Caco-2 (cell line): ENCODE measurements at regions not wholly inside any gene's neighbourhood (a gene's known extent, or its start where the extent isn't known, plus 50 kb on each side); places are given as distances from the start of the nearest gene placed in this dataset.

Source experiments
- BruUV-seq: library from RNA; stranded (reverse); fragments of 400-500 nt; replicated peaks from 2 replicates; lab custom pipeline; 2021; lab: Mats Ljungman, UMichigan
- CTCF ChIA-PET: fragments of 300-600 bp; sonication (Branson Sonifier 250); formaldehyde crosslinking; loops from one replicate; lab custom pipeline; 2022; ENCODE audit warnings: antibody characterized with exemption; lab: Charles Lee
- POLR2A ChIA-PET: fragments of 300-600 bp; sonication (Branson Sonifier 250); formaldehyde crosslinking; loops from one replicate; lab custom pipeline; 2022; ENCODE audit warnings: antibody characterized with exemption; lab: Charles Lee
- DNase-seq, 2 experiments: peaks; one replicate each; pipeline versions ENCODE4 v3.0.0 to v3.0.0-alpha.2; 2020 to 2022
- H3K27me3 ChIP-seq: replicated peaks from 2 replicates; pipeline ENCODE4 v1.6.0; 2011; ENCODE audit warnings: low read length; ENCODE audit not compliant: control insufficient read depth, insufficient read depth
- H3K36me3 ChIP-seq: 2 replicates; pipeline ENCODE4 v1.5.1; 2011; ENCODE audit warnings: low read length; ENCODE audit not compliant: control insufficient read depth, insufficient read depth
- H3K4me1 ChIP-seq: fragments of 250-450 bp; sonication (Bioruptor Pico); 2 replicates; pipeline ENCODE4 v1.5.1; 2020; ENCODE audit warnings: mild to moderate bottlenecking
- H3K4me3 ChIP-seq: 2 replicates; pipeline ENCODE4 v1.5.1; 2011; ENCODE audit warnings: low read depth, mild to moderate bottlenecking, control low read depth, low read length
- H3K9me3 ChIP-seq: fragments of 250-450 bp; sonication (Bioruptor Pico); 2 replicates; pipeline ENCODE4 v1.5.1; 2020; ENCODE audit warnings: mild to moderate bottlenecking, moderate library complexity
- H3K27ac Mint-ChIP-seq: one replicate; pipeline ENCODE4 v1.8.0; 2022; ENCODE audit warnings: mixed read lengths; ENCODE audit not compliant: unreplicated experiment
- H3K27me3 Mint-ChIP-seq: one replicate; pipeline ENCODE4 v1.8.0; 2022; ENCODE audit warnings: mixed read lengths; ENCODE audit not compliant: insufficient read depth, unreplicated experiment
- H3K36me3 Mint-ChIP-seq: one replicate; pipeline ENCODE4 v1.8.0; 2022; ENCODE audit warnings: mild to moderate bottlenecking, mixed read lengths; ENCODE audit not compliant: insufficient read depth, unreplicated experiment
- H3K4me1 Mint-ChIP-seq: one replicate; pipeline ENCODE4 v1.8.0; 2022; ENCODE audit warnings: low read depth, mixed read lengths; ENCODE audit not compliant: unreplicated experiment
- H3K4me3 Mint-ChIP-seq: one replicate; pipeline ENCODE4 v1.8.0; 2022; ENCODE audit warnings: mild to moderate bottlenecking, moderate library complexity, mixed read lengths; ENCODE audit not compliant: unreplicated experiment
- H3K9me3 Mint-ChIP-seq: one replicate; pipeline ENCODE4 v1.8.0; 2022; ENCODE audit warnings: mixed read lengths; ENCODE audit not compliant: unreplicated experiment
- CTCF ChIP-seq, 2 experiments: fragments of 200-600 bp in 1 of 2; IDR thresholded peaks; 1 replicate in 1 of 2; 2 replicates in 1 of 2; pipeline versions ENCODE4 v1.5.1 to v1.8.0; 2011 to 2022; ENCODE audit warnings: antibody characterized with exemption in 1 of 2, control low read depth in 1 of 2, inconsistent platforms in 1 of 2, low read depth in 1 of 2, low read length in 1 of 2, mild to moderate bottlenecking in 1 of 2, moderate library complexity in 1 of 2; ENCODE audit not compliant: insufficient read depth in 1 of 2, severe bottlenecking in 1 of 2, unreplicated experiment in 1 of 2
- intact Hi-C: fragments of 100-400 bp; cut with micrococcal nuclease; formaldehyde crosslinking; loops from one replicate; pipeline ENCODE4 v1.10.0; 2022; ENCODE audit not compliant: unreplicated experiment

GRCh38 chr6:51277474-51277873 lies 458.8 kb downstream of the TFAP2B start:
- Histone ChIP-seq H3K27me3 (no peaks in the 10 kb centered on the region), H3K36me3 (no peaks in the 10 kb centered on the region), H3K4me3 (no peak overlapping the region), H3K9me3 (no peaks in the 10 kb centered on the region), H3K4me1 (no peaks in the 10 kb centered on the region)
- no TSS peak for BruUV-seq
- ChIA-PET POLR2A (no interaction called here), CTCF (no interaction called here)
- H3K27ac Mint-ChIP-seq, result no peak overlapping the region
- no peaks in the 10 kb centered on the region for H3K4me1 Mint-ChIP-seq
- no peaks in the 10 kb centered on the region for H3K9me3 Mint-ChIP-seq
- TF ChIP-seq CTCF (IDR thresholded peaks at IDR 0.05; ENCODE audit: insufficient read depth in 1 of 2, low read depth in 1 of 2, low read length in 1 of 2, severe bottlenecking in 1 of 2, unreplicated experiment in 1 of 2), result no peak
- intact Hi-C loops, result no loop called here
- no peak for DNase-seq
- no peak overlapping the region for H3K4me3 Mint-ChIP-seq
- H3K36me3 Mint-ChIP-seq, result no peaks in the 10 kb centered on the region
- H3K27me3 Mint-ChIP-seq, result no peaks in the 10 kb centered on the region

GRCh38 chr6:51282026-51282425 lies 463.4 kb downstream of the TFAP2B start:
- H3K27me3 ChIP-seq, result no peaks in the 10 kb centered on the region
- no peak for TF ChIP-seq CTCF (IDR thresholded peaks at IDR 0.05; ENCODE audit: insufficient read depth in 1 of 2, low read depth in 1 of 2, low read length in 1 of 2, severe bottlenecking in 1 of 2, unreplicated experiment in 1 of 2)
- intact Hi-C loops, result no loop called here
- H3K4me3 ChIP-seq, result no peak overlapping the region
- ChIA-PET CTCF (no interaction called here), POLR2A (no interaction called here)
- H3K9me3 ChIP-seq, result no peaks in the 10 kb centered on the region
- no peaks in the 10 kb centered on the region for H3K36me3 ChIP-seq
- Mint-ChIP-seq H3K4me3 (no peak overlapping the region), H3K27me3 (peaks cover 7% of the 10 kb centered on the region), H3K36me3 (no peaks in the 10 kb centered on the region), H3K27ac (no peak overlapping the region), H3K4me1 (no peaks in the 10 kb centered on the region), H3K9me3 (no peaks in the 10 kb centered on the region)
- no peak for DNase-seq
- no peaks in the 10 kb centered on the region for H3K4me1 ChIP-seq
- no TSS peak for BruUV-seq

- no peak for DNase-seq
- Mint-ChIP-seq H3K27me3 (peaks cover 7% of the 10 kb centered on the region), H3K36me3 (no peaks in the 10 kb centered on the region), H3K27ac (no peak overlapping the region), H3K4me1 (no peaks in the 10 kb centered on the region), H3K9me3 (no peaks in the 10 kb centered on the region), H3K4me3 (no peak overlapping the region)
- intact Hi-C loops, result no loop called here
- TF ChIP-seq CTCF (IDR thresholded peaks at IDR 0.05; ENCODE audit: insufficient read depth in 1 of 2, low read depth in 1 of 2, low read length in 1 of 2, severe bottlenecking in 1 of 2, unreplicated experiment in 1 of 2), result no peak
- H3K4me3 ChIP-seq, result no peak overlapping the region
- POLR2A ChIA-PET, result no interaction called here
- no peaks in the 10 kb centered on the region for H3K4me1 ChIP-seq
- no peaks in the 10 kb centered on the region for H3K9me3 ChIP-seq
- BruUV-seq, result no TSS peak
- H3K36me3 ChIP-seq, result no peaks in the 10 kb centered on the region
- H3K27me3 ChIP-seq, result no peaks in the 10 kb centered on the region
- CTCF ChIA-PET, result no interaction called here
Measured at GRCh38 chr6:51283723-51284355, 465.2 kb downstream of the TFAP2B start.
